Panc1 (cell line): ENCODE measurements at regions not wholly inside any gene's neighbourhood (a gene's known extent, or its start where the extent isn't known, plus 50 kb on each side); places are given as distances from the start of the nearest gene placed in this dataset.
A peak's percentile ranks its signal among the peaks of the same experiment; 100 is the strongest.

ENCODE experiments used
- ATAC-seq: fragments of 200-7000 bp; cut with Tn5 transposase; 2 replicates; pipeline ENCODE4 v1.9.1; 2020; ENCODE audit warnings: mild to moderate bottlenecking, moderate library complexity
- BruUV-seq: library from RNA; stranded (reverse); fragments of 400-500 nt; replicated peaks from 2 replicates; lab custom pipeline; 2021; lab: Mats Ljungman, UMichigan
- CTCF ChIA-PET: fragments of 300-600 bp; sonication (Branson Sonifier 250); formaldehyde crosslinking; loops from one replicate; lab custom pipeline; 2022; ENCODE audit warnings: antibody characterized with exemption; lab: Charles Lee
- POLR2A ChIA-PET: fragments of 300-600 bp; sonication (Branson Sonifier 250); formaldehyde crosslinking; loops from one replicate; lab custom pipeline; 2022; ENCODE audit warnings: antibody characterized with exemption; lab: Charles Lee
- DNase-seq: peaks from one replicate; pipeline ENCODE4 v3.0.0-alpha.2; 2010; ENCODE audit warnings: low read depth, low spot score
- H3K27ac ChIP-seq: 2 replicates; pipeline ENCODE4 v1.5.1; 2011; ENCODE audit warnings: mild to moderate bottlenecking, low read length, inconsistent platforms
- H3K27me3 ChIP-seq: fragments of 200-500 bp; sonication (Bioruptor generic); 2 replicates; pipeline ENCODE4 v1.6.0; 2014; ENCODE audit warnings: low read length, inconsistent platforms; ENCODE audit not compliant: control insufficient read depth, insufficient read depth
- H3K36me3 ChIP-seq: fragments of 200-500 bp; sonication (Bioruptor generic); 2 replicates; pipeline ENCODE4 v1.5.1; 2014; ENCODE audit warnings: inconsistent platforms, mild to moderate bottlenecking, low read length, moderate library complexity; ENCODE audit not compliant: control insufficient read depth, insufficient read depth
- H3K4me1 ChIP-seq: 2 replicates; pipeline ENCODE4 v1.5.1; 2011; ENCODE audit warnings: inconsistent platforms, mild to moderate bottlenecking, low read length, moderate library complexity; ENCODE audit not compliant: control insufficient read depth, insufficient read depth
- H3K4me3 ChIP-seq, 2 experiments: 2 replicates each; pipeline ENCODE4 v1.5.1; 2011 to 2012; ENCODE audit warnings: low read depth in 2 of 2, low read length in 2 of 2, mild to moderate bottlenecking in 2 of 2, inconsistent platforms in 1 of 2, moderate library complexity in 1 of 2
- H3K9me3 ChIP-seq: fragments of 200-500 bp; sonication (Bioruptor generic); 2 replicates; pipeline ENCODE4 v1.5.1; 2014; ENCODE audit warnings: low read depth, mild to moderate bottlenecking, inconsistent platforms, low read length, moderate library complexity; ENCODE audit not compliant: control insufficient read depth, insufficient read depth
- CTCF ChIP-seq: fragments of 450-650 bp; IDR thresholded peaks from 2 replicates; pipeline ENCODE4 v1.5.1; 2017; ENCODE audit warnings: mild to moderate bottlenecking
- POLR2AphosphoS5 ChIP-seq: IDR thresholded peaks from 2 replicates; pipeline ENCODE4 v1.6.1; 2012; ENCODE audit warnings: mild to moderate bottlenecking, low read depth, low read length, moderate library complexity
- REST ChIP-seq, 2 experiments: IDR thresholded peaks; 2 replicates each; pipeline ENCODE4 v1.6.1; 2011 to 2012; ENCODE audit warnings: low read depth in 2 of 2, control low read depth in 1 of 2, low read length in 1 of 2, mild to moderate bottlenecking in 1 of 2, moderate library complexity in 1 of 2; ENCODE audit not compliant: insufficient read depth in 1 of 2
- SIN3A ChIP-seq: IDR thresholded peaks from 2 replicates; pipeline ENCODE4 v1.6.1; 2012; ENCODE audit warnings: low read depth, mild to moderate bottlenecking, low read length, moderate library complexity, borderline replicate concordance; ENCODE audit not compliant: insufficient read depth
- TCF7L2 ChIP-seq: IDR thresholded peaks from 2 replicates; pipeline ENCODE4 v1.6.1; 2011; ENCODE audit warnings: mild to moderate bottlenecking, low read depth, low read length, inconsistent platforms
- in situ Hi-C: cut with HindIII; loops from 2 replicates; pipeline ENCODE4 v1.10.0; 2016; ENCODE audit warnings: low sequenced_read_pairs, low pct_unique_long_range_greater_than_20kb
- intact Hi-C: fragments of 100-400 bp; cut with micrococcal nuclease; formaldehyde crosslinking; loops from one replicate; pipeline ENCODE4 v1.10.0; 2022; ENCODE audit not compliant: unreplicated experiment

- H3K36me3 ChIP-seq = no peaks in the 10 kb centered on the region
- no peaks in the 10 kb centered on the region for H3K27me3 ChIP-seq
- in situ Hi-C loops (no loop called here), intact Hi-C loops (no loop called here)
- BruUV-seq = no TSS peak
- H3K4me1 ChIP-seq = no peaks in the 10 kb centered on the region
- ChIA-PET CTCF (no interaction called here), POLR2A (no interaction called here)
- no peak for DNase-seq
- no peak overlapping the region for H3K27ac ChIP-seq
- H3K4me3 ChIP-seq = no peak overlapping the region
- TF ChIP-seq TCF7L2 = no peak
- TF ChIP-seq CTCF = no peak
- TF ChIP-seq POLR2AphosphoS5 = no peak
- no peaks in the 10 kb centered on the region for H3K9me3 ChIP-seq
- ATAC-seq = no peak
Measured at GRCh38 chr7:125390981-125391380, 461.4 kb upstream of the POT1 start.

- POLR2A ChIA-PET = no interaction called here
- H3K4me1 ChIP-seq = no peaks in the 10 kb centered on the region
- no peaks in the 10 kb centered on the region for H3K9me3 ChIP-seq
- intact Hi-C loops (no loop called here), in situ Hi-C loops (no loop called here)
- TF ChIP-seq TCF7L2 (no peak), SIN3A (no peak), POLR2AphosphoS5 (no peak), REST (IDR thresholded peaks at IDR 0.05; ENCODE audit: insufficient read depth in 1 of 2, low read depth in 2 of 2, low read length in 1 of 2) (no peak), CTCF (no peak)
- CTCF ChIA-PET = no interaction called here
- H3K27me3 ChIP-seq = no peaks in the 10 kb centered on the region
- ATAC-seq (no peak), DNase-seq (no peak)
- H3K36me3 ChIP-seq = no peaks in the 10 kb centered on the region
- no peak overlapping the region for H3K4me3 ChIP-seq
- H3K27ac ChIP-seq = no peak overlapping the region
- BruUV-seq = no TSS peak
Measured at GRCh38 chr7:125386211-125386610, 456.6 kb upstream of the POT1 start.

- no TSS peak for BruUV-seq
- DNase-seq (no peak), ATAC-seq (no peak)
- Histone ChIP-seq H3K27ac (no peak overlapping the region), H3K4me3 (no peak overlapping the region), H3K9me3 (no peaks in the 10 kb centered on the region), H3K27me3 (no peaks in the 10 kb centered on the region), H3K36me3 (no peaks in the 10 kb centered on the region), H3K4me1 (no peaks in the 10 kb centered on the region)
- in situ Hi-C loops (no loop called here), intact Hi-C loops (no loop called here)
- POLR2A ChIA-PET = no interaction called here
- CTCF ChIA-PET = no interaction called here
- TF ChIP-seq POLR2AphosphoS5 = no peak
- no peak for TF ChIP-seq TCF7L2
- TF ChIP-seq CTCF = peak; percentile 9; the same call in 1 of the 2 replicates
- no peak for TF ChIP-seq REST (IDR thresholded peaks at IDR 0.05; ENCODE audit: insufficient read depth in 1 of 2, low read depth in 2 of 2, low read length in 1 of 2)
Measured at GRCh38 chr7:125383324-125383723, 453.7 kb upstream of the POT1 start.
